CD4-positive, alpha-beta T cell (primary cell): ENCODE measurements at regions not wholly inside any gene's neighbourhood (a gene's known extent, or its start where the extent isn't known, plus 50 kb on each side); places are given as distances from the start of the nearest gene placed in this dataset.

Source experiments
- ATAC-seq: fragments of 200-7000 bp; cut with Tn5 transposase; one replicate; pipeline ENCODE4 v1.10.0; 2022; ENCODE audit warnings: mild to moderate bottlenecking; ENCODE audit not compliant: poor library complexity
- CTCF ChIA-PET: fragments of 350-600 bp; sonication (Branson Sonifier 250); formaldehyde crosslinking; loops from one replicate; lab custom pipeline; 2021; ENCODE audit warnings: antibody characterized with exemption, inconsistent platforms; lab: Charles Lee
- POLR2A ChIA-PET: fragments of 350-600 bp; sonication (Branson Sonifier 250); formaldehyde crosslinking; loops from one replicate; lab custom pipeline; 2021; ENCODE audit warnings: antibody characterized with exemption, inconsistent platforms; lab: Charles Lee
- DNase-seq, 14 experiments: peaks; one replicate each; pipeline ENCODE4 v3.0.0-alpha.2; 2013 to 2020; ENCODE audit warnings: mixed read lengths in 2 of 14
- H3K27ac ChIP-seq, 2 donors: one replicate each; pipeline versions ENCODE4 v1.5.1 to v1.7.0; 2013; ENCODE audit warnings: low read length in 2 of 2, low read depth in 1 of 2, mild to moderate bottlenecking in 1 of 2
- H3K27me3 ChIP-seq, 2 experiments: 1 replicate in 1 of 2; 2 replicates in 1 of 2; pipeline versions ENCODE4 v1.6.1 to v1.7.0; 2013; ENCODE audit warnings: low read length in 2 of 2, control low read depth in 1 of 2, mild to moderate bottlenecking in 1 of 2, moderate library complexity in 1 of 2; ENCODE audit not compliant: insufficient read depth in 2 of 2, control insufficient read depth in 1 of 2
- H3K36me3 ChIP-seq: one replicate; pipeline ENCODE4 v1.6.1; 2013; ENCODE audit warnings: low read length, control low read depth; ENCODE audit not compliant: insufficient read depth
- H3K4me1 ChIP-seq: one replicate; pipeline ENCODE4 v1.6.1; 2013; ENCODE audit warnings: low read length, control low read depth; ENCODE audit not compliant: insufficient read depth
- H3K4me3 ChIP-seq: one replicate; pipeline ENCODE4 v1.5.1; 2013; ENCODE audit warnings: mild to moderate bottlenecking, low read length, moderate library complexity
- H3K9me3 ChIP-seq, 2 experiments: 1 replicate in 1 of 2; 2 replicates in 1 of 2; pipeline versions ENCODE4 v1.6.1 to v1.7.0; 2013; ENCODE audit warnings: low read length in 2 of 2, mild to moderate bottlenecking in 2 of 2, control low read depth in 1 of 2, moderate library complexity in 1 of 2; ENCODE audit not compliant: control insufficient read depth in 1 of 2, insufficient read depth in 1 of 2
- H3K27ac Mint-ChIP-seq: one replicate; pipeline ENCODE4 v1.8.0; 2020; ENCODE audit warnings: mixed read lengths
- H3K27me3 Mint-ChIP-seq: one replicate; pipeline ENCODE4 v1.8.0; 2021; ENCODE audit warnings: mixed read lengths
- H3K36me3 Mint-ChIP-seq: one replicate; pipeline ENCODE4 v1.8.0; 2021; ENCODE audit warnings: low read depth, mixed read lengths
- H3K4me1 Mint-ChIP-seq: one replicate; pipeline ENCODE4 v1.8.0; 2021; ENCODE audit warnings: low read depth, mixed read lengths
- H3K4me3 Mint-ChIP-seq: one replicate; pipeline ENCODE4 v1.8.0; 2020; ENCODE audit warnings: mild to moderate bottlenecking, mixed read lengths
- H3K9me3 Mint-ChIP-seq: one replicate; pipeline ENCODE4 v1.8.0; 2020; ENCODE audit warnings: mixed read lengths
- intact Hi-C, 2 experiments: fragments of 100-400 bp; cut with DNase I in 1 of 2; cut with micrococcal nuclease in 1 of 2; formaldehyde crosslinking; loops; one replicate each; pipeline versions ENCODE4 v1.15.1 to v1.9.0; 2023 to 2025; cut with DNase I, micrococcal nuclease
- TF ChIP-seq, protein P1 (sequence below): fragments of 200-600 bp; IDR thresholded peaks from one replicate; pipeline ENCODE4 v1.8.0; 2022; ENCODE audit warnings: antibody characterized with exemption, mild to moderate bottlenecking

DNA sequence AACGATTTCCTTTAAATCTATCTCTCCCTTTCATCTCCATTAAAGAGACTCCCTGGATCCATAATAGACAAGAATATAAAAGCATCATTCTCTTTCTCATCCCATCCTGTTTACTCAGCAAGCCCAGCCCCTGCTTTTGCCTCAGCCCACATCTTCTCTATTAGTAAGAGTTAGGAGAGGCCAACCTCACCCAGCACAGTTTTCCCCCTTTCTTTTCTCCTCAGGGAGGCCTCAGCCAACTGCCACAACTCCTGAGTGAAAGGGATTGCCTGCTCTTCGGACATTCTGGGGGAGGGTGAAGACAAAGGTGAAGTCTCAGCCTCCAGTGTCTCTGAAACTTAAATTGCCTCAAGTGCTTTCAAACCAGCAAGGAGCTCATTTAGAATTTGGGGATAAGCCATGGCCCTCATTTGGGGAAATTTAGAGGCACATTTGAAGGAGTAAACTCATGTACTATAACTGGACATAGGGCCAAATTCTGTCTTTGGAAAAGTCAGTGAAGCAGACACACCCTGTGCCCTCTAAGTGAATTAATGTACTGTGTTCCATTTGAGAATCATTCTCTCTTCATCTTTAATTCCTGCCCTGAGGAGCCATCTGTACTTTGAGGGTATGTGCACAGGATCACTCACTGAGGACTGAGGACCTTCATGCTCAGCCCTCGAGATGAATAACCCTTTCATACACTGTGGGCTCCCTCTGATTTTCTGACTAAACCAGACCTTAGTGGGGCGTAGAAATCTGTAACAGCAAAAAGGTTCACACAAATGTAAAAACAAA, 82.5 kb downstream of the SOX2 start:
- H3K4me1 Mint-ChIP-seq: no peaks in the 10 kb centered on the region
- peaks cover 0 to 7% of the 10 kb centered on the region in 2 experiments for H3K9me3 ChIP-seq
- no peak overlapping the region for H3K4me3 ChIP-seq
- TF ChIP-seq, protein P1, sequence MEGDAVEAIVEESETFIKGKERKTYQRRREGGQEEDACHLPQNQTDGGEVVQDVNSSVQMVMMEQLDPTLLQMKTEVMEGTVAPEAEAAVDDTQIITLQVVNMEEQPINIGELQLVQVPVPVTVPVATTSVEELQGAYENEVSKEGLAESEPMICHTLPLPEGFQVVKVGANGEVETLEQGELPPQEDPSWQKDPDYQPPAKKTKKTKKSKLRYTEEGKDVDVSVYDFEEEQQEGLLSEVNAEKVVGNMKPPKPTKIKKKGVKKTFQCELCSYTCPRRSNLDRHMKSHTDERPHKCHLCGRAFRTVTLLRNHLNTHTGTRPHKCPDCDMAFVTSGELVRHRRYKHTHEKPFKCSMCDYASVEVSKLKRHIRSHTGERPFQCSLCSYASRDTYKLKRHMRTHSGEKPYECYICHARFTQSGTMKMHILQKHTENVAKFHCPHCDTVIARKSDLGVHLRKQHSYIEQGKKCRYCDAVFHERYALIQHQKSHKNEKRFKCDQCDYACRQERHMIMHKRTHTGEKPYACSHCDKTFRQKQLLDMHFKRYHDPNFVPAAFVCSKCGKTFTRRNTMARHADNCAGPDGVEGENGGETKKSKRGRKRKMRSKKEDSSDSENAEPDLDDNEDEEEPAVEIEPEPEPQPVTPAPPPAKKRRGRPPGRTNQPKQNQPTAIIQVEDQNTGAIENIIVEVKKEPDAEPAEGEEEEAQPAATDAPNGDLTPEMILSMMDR: no peak
- intact Hi-C loops: no loop called here
- peaks cover 4% of the 10 kb centered on the region for H3K27me3 Mint-ChIP-seq
- H3K27ac ChIP-seq: no peak overlapping the region
- H3K36me3 Mint-ChIP-seq: no peaks in the 10 kb centered on the region
- CTCF ChIA-PET: no interaction called here
- no peak overlapping the region for H3K4me3 Mint-ChIP-seq
- no peaks in the 10 kb centered on the region for H3K4me1 ChIP-seq
- DNase-seq (no peak), ATAC-seq (no peak)
- POLR2A ChIA-PET: no interaction called here
- peaks cover 3% of the 10 kb centered on the region for H3K9me3 Mint-ChIP-seq
- no peaks in the 10 kb centered on the region for H3K27me3 ChIP-seq
- H3K27ac Mint-ChIP-seq: no peak overlapping the region
- H3K36me3 ChIP-seq: no peaks in the 10 kb centered on the region

GRCh38 chr3:181796641-181797040, 84.9 kb downstream of the SOX2 start:
- H3K4me1 Mint-ChIP-seq: no peaks in the 10 kb centered on the region
- H3K4me1 ChIP-seq: no peaks in the 10 kb centered on the region
- DNase-seq (no peak), ATAC-seq (no peak)
- H3K36me3 Mint-ChIP-seq: no peaks in the 10 kb centered on the region
- no peak overlapping the region for H3K4me3 ChIP-seq
- H3K9me3 Mint-ChIP-seq: peaks cover 3% of the 10 kb centered on the region
- peaks cover 5% of the 10 kb centered on the region for H3K27me3 Mint-ChIP-seq
- intact Hi-C loops: no loop called here
- TF ChIP-seq, protein P1: no peak
- H3K4me3 Mint-ChIP-seq: no peak overlapping the region
- H3K9me3 ChIP-seq: no peaks in the 10 kb centered on the region
- no peaks in the 10 kb centered on the region for H3K27me3 ChIP-seq
- no peak overlapping the region for H3K27ac ChIP-seq
- ChIA-PET CTCF (no interaction called here), POLR2A (no interaction called here)
- no peaks in the 10 kb centered on the region for H3K36me3 ChIP-seq
- no peak overlapping the region for H3K27ac Mint-ChIP-seq

GRCh38 chr3:181797431-181797830, 85.7 kb downstream of the SOX2 start:
- POLR2A ChIA-PET: no interaction called here
- H3K9me3 ChIP-seq: no peaks in the 10 kb centered on the region
- Mint-ChIP-seq H3K4me3 (no peak overlapping the region), H3K27ac (no peak overlapping the region), H3K4me1 (no peaks in the 10 kb centered on the region), H3K9me3 (peaks cover 3% of the 10 kb centered on the region), H3K27me3 (peaks cover 5% of the 10 kb centered on the region), H3K36me3 (no peaks in the 10 kb centered on the region)
- intact Hi-C loops: no loop called here
- no peak overlapping the region for H3K4me3 ChIP-seq
- no peaks in the 10 kb centered on the region for H3K4me1 ChIP-seq
- no peak for DNase-seq
- TF ChIP-seq, protein P1: no peak
- H3K36me3 ChIP-seq: no peaks in the 10 kb centered on the region
- no peak for ATAC-seq
- H3K27me3 ChIP-seq: no peaks in the 10 kb centered on the region
- no peak overlapping the region for H3K27ac ChIP-seq
- CTCF ChIA-PET: no interaction called here
